ENCODE measurements at regions not wholly inside any gene's neighbourhood (a gene's known extent, or its start where the extent isn't known, plus 50 kb on each side); places are given as distances from the start of the nearest gene placed in this dataset.
"Not testable (repeated sequence)": the region's sequence is repeated elsewhere in the genome, so short reads cannot be mapped to it uniquely, and the experiment has no call there.

- H3K36me3 ChIP-seq (ENCODE audit: insufficient read depth, low read length) = no peaks in the 10 kb centered on the region
- H3K27ac ChIP-seq (ENCODE audit: low read depth, low read length) = no peak overlapping the region
- H3K4me3 ChIP-seq (ENCODE audit: low read depth in 1 of 2, low read length in 2 of 2) = no peak overlapping the region
Observed at GRCh38 chr10:44115516-44115915, 269.4 kb downstream of the CXCL12 start.

GRCh38 chr10:44114441-44114840 lies 270.5 kb downstream of the CXCL12 start:
- Histone ChIP-seq H3K4me1 (ENCODE audit: insufficient read depth, low read length) (no peaks in the 10 kb centered on the region), H3K27me3 (ENCODE audit: control insufficient read depth in 1 of 2, insufficient read depth in 2 of 2, low read length in 2 of 2) (no peaks in the 10 kb centered on the region), H3K27ac (ENCODE audit: low read depth, low read length) (no peak overlapping the region), H3K4me3 (ENCODE audit: low read depth in 1 of 2, low read length in 2 of 2) (no peak overlapping the region), H3K9me3 (ENCODE audit: low read length) (no peaks in the 10 kb centered on the region), H3K36me3 (ENCODE audit: insufficient read depth, low read length) (no peaks in the 10 kb centered on the region), H3K9ac (ENCODE audit: low read length) (no peak overlapping the region)

More at GRCh38 chr10:44115516-44115915, 269.4 kb downstream of the CXCL12 start:
- Histone ChIP-seq H3K27me3 (ENCODE audit: control insufficient read depth in 1 of 2, insufficient read depth in 2 of 2, low read length in 2 of 2) (no peaks in the 10 kb centered on the region), H3K4me1 (ENCODE audit: insufficient read depth, low read length) (no peaks in the 10 kb centered on the region), H3K9ac (ENCODE audit: low read length) (no peak overlapping the region), H3K9me3 (ENCODE audit: low read length) (no peaks in the 10 kb centered on the region)

- H3K27me3 ChIP-seq (ENCODE audit: control insufficient read depth in 1 of 2, insufficient read depth in 2 of 2, low read length in 2 of 2); H3K36me3 ChIP-seq (ENCODE audit: insufficient read depth, low read length); H3K27ac ChIP-seq (ENCODE audit: low read depth, low read length); H3K9ac ChIP-seq (ENCODE audit: low read length); H3K9me3 ChIP-seq (ENCODE audit: low read length); H3K4me1 ChIP-seq (ENCODE audit: insufficient read depth, low read length); H3K4me3 ChIP-seq (ENCODE audit: low read depth in 1 of 2, low read length in 2 of 2): not testable (repeated sequence)
Observed at GRCh38 chr10:44112280-44112679, 272.6 kb downstream of the CXCL12 start.

- Histone ChIP-seq H3K4me3 (ENCODE audit: low read depth in 1 of 2, low read length in 2 of 2) (no peak overlapping the region), H3K9ac (ENCODE audit: low read length) (no peak overlapping the region), H3K27ac (ENCODE audit: low read depth, low read length) (no peak overlapping the region), H3K4me1 (ENCODE audit: insufficient read depth, low read length) (no peaks in the 10 kb centered on the region), H3K36me3 (ENCODE audit: insufficient read depth, low read length) (no peaks in the 10 kb centered on the region), H3K27me3 (ENCODE audit: control insufficient read depth in 1 of 2, insufficient read depth in 2 of 2, low read length in 2 of 2) (no peaks in the 10 kb centered on the region), H3K9me3 (ENCODE audit: low read length) (no peaks in the 10 kb centered on the region)
Observed at GRCh38 chr10:44105696-44106095, 279.2 kb downstream of the CXCL12 start.

- no peaks in the 10 kb centered on the region for H3K4me1 ChIP-seq (ENCODE audit: insufficient read depth, low read length)
- no peaks in the 10 kb centered on the region for H3K27me3 ChIP-seq (ENCODE audit: control insufficient read depth in 1 of 2, insufficient read depth in 2 of 2, low read length in 2 of 2)
- no peak overlapping the region for H3K27ac ChIP-seq (ENCODE audit: low read depth, low read length)
- no peak overlapping the region for H3K9ac ChIP-seq (ENCODE audit: low read length)
- H3K4me3 ChIP-seq (ENCODE audit: low read depth in 1 of 2, low read length in 2 of 2) = no peak overlapping the region
- no peaks in the 10 kb centered on the region for H3K9me3 ChIP-seq (ENCODE audit: low read length)
- H3K36me3 ChIP-seq (ENCODE audit: insufficient read depth, low read length) = no peaks in the 10 kb centered on the region
Observed at GRCh38 chr10:44102726-44103255, 282.1 kb downstream of the CXCL12 start.

- H3K27ac ChIP-seq (ENCODE audit: low read depth, low read length) = no peak overlapping the region
- H3K4me1 ChIP-seq (ENCODE audit: insufficient read depth, low read length) = no peaks in the 10 kb centered on the region
- no peaks in the 10 kb centered on the region for H3K36me3 ChIP-seq (ENCODE audit: insufficient read depth, low read length)
- H3K9ac ChIP-seq (ENCODE audit: low read length) = no peak overlapping the region
- H3K27me3 ChIP-seq (ENCODE audit: control insufficient read depth in 1 of 2, insufficient read depth in 2 of 2, low read length in 2 of 2) = no peaks in the 10 kb centered on the region
- no peak overlapping the region for H3K4me3 ChIP-seq (ENCODE audit: low read depth in 1 of 2, low read length in 2 of 2)
- no peaks in the 10 kb centered on the region for H3K9me3 ChIP-seq (ENCODE audit: low read length)
Observed at GRCh38 chr10:44101082-44101481, 283.8 kb downstream of the CXCL12 start.

- Histone ChIP-seq H3K27ac (ENCODE audit: low read depth, low read length) (no peak overlapping the region), H3K36me3 (ENCODE audit: insufficient read depth, low read length) (no peaks in the 10 kb centered on the region), H3K4me3 (ENCODE audit: low read depth in 1 of 2, low read length in 2 of 2) (no peak overlapping the region), H3K9ac (ENCODE audit: low read length) (no peak overlapping the region), H3K9me3 (ENCODE audit: low read length) (no peaks in the 10 kb centered on the region), H3K27me3 (ENCODE audit: control insufficient read depth in 1 of 2, insufficient read depth in 2 of 2, low read length in 2 of 2) (no peaks in the 10 kb centered on the region), H3K4me1 (ENCODE audit: insufficient read depth, low read length) (no peaks in the 10 kb centered on the region)
Observed at GRCh38 chr10:44099511-44099910, 285.4 kb downstream of the CXCL12 start.

- H3K4me3 ChIP-seq (ENCODE audit: low read depth in 1 of 2, low read length in 2 of 2); H3K9ac ChIP-seq (ENCODE audit: low read length); H3K27ac ChIP-seq (ENCODE audit: low read depth, low read length); H3K27me3 ChIP-seq (ENCODE audit: control insufficient read depth in 1 of 2, insufficient read depth in 2 of 2, low read length in 2 of 2); H3K36me3 ChIP-seq (ENCODE audit: insufficient read depth, low read length); H3K4me1 ChIP-seq (ENCODE audit: insufficient read depth, low read length); H3K9me3 ChIP-seq (ENCODE audit: low read length): not testable (repeated sequence)
Observed at GRCh38 chr10:44096217-44096616, 288.7 kb downstream of the CXCL12 start.

GRCh38 chr10:44089671-44090070 lies 295.2 kb downstream of the CXCL12 start:
- Histone ChIP-seq H3K4me1 (ENCODE audit: insufficient read depth, low read length) (no peaks in the 10 kb centered on the region), H3K9me3 (ENCODE audit: low read length) (no peaks in the 10 kb centered on the region), H3K27me3 (ENCODE audit: control insufficient read depth in 1 of 2, insufficient read depth in 2 of 2, low read length in 2 of 2) (no peaks in the 10 kb centered on the region), H3K36me3 (ENCODE audit: insufficient read depth, low read length) (no peaks in the 10 kb centered on the region), H3K27ac (ENCODE audit: low read depth, low read length) (no peak overlapping the region), H3K4me3 (ENCODE audit: low read depth in 1 of 2, low read length in 2 of 2) (no peak overlapping the region), H3K9ac (ENCODE audit: low read length) (no peak overlapping the region)

- Histone ChIP-seq H3K27me3 (ENCODE audit: control insufficient read depth in 1 of 2, insufficient read depth in 2 of 2, low read length in 2 of 2) (no peaks in the 10 kb centered on the region), H3K4me1 (ENCODE audit: insufficient read depth, low read length) (no peaks in the 10 kb centered on the region), H3K9me3 (ENCODE audit: low read length) (no peaks in the 10 kb centered on the region), H3K9ac (ENCODE audit: low read length) (no peak overlapping the region), H3K27ac (ENCODE audit: low read depth, low read length) (no peak overlapping the region), H3K36me3 (ENCODE audit: insufficient read depth, low read length) (no peaks in the 10 kb centered on the region), H3K4me3 (ENCODE audit: low read depth in 1 of 2, low read length in 2 of 2) (no peak overlapping the region)
Observed at GRCh38 chr10:44087403-44087802, 297.5 kb downstream of the CXCL12 start.

GRCh38 chr10:44083719-44084400 lies 301.0 kb downstream of the CXCL12 start:
- Histone ChIP-seq H3K4me3 (ENCODE audit: low read depth in 1 of 2, low read length in 2 of 2) (no peak overlapping the region), H3K9ac (ENCODE audit: low read length) (no peak overlapping the region), H3K27ac (ENCODE audit: low read depth, low read length) (no peak overlapping the region), H3K27me3 (ENCODE audit: control insufficient read depth in 1 of 2, insufficient read depth in 2 of 2, low read length in 2 of 2) (no peaks in the 10 kb centered on the region), H3K9me3 (ENCODE audit: low read length) (no peaks in the 10 kb centered on the region), H3K4me1 (ENCODE audit: insufficient read depth, low read length) (no peaks in the 10 kb centered on the region), H3K36me3 (ENCODE audit: insufficient read depth, low read length) (no peaks in the 10 kb centered on the region)

GRCh38 chr10:44071479-44071878 lies 313.4 kb downstream of the CXCL12 start:
- Histone ChIP-seq H3K4me1 (ENCODE audit: insufficient read depth, low read length) (peaks cover 32% of the 10 kb centered on the region), H3K36me3 (ENCODE audit: insufficient read depth, low read length) (no peaks in the 10 kb centered on the region), H3K27me3 (ENCODE audit: control insufficient read depth in 1 of 2, insufficient read depth in 2 of 2, low read length in 2 of 2) (no peaks in the 10 kb centered on the region), H3K27ac (ENCODE audit: low read depth, low read length) (no peak overlapping the region), H3K4me3 (ENCODE audit: low read depth in 1 of 2, low read length in 2 of 2) (no peak overlapping the region), H3K9ac (ENCODE audit: low read length) (no peak overlapping the region), H3K9me3 (ENCODE audit: low read length) (no peaks in the 10 kb centered on the region)
